Amygdala (tissue), 56 donors: ENCODE measurements at regions not wholly inside any gene's neighbourhood (a gene's known extent, or its start where the extent isn't known, plus 50 kb on each side); places are given as distances from the start of the nearest gene placed in this dataset.

Experiments
- DNase-seq, 56 donors: peaks; one replicate each; lab custom pipeline; 2025; lab: John Stamatoyannopoulos, UW

DNA sequence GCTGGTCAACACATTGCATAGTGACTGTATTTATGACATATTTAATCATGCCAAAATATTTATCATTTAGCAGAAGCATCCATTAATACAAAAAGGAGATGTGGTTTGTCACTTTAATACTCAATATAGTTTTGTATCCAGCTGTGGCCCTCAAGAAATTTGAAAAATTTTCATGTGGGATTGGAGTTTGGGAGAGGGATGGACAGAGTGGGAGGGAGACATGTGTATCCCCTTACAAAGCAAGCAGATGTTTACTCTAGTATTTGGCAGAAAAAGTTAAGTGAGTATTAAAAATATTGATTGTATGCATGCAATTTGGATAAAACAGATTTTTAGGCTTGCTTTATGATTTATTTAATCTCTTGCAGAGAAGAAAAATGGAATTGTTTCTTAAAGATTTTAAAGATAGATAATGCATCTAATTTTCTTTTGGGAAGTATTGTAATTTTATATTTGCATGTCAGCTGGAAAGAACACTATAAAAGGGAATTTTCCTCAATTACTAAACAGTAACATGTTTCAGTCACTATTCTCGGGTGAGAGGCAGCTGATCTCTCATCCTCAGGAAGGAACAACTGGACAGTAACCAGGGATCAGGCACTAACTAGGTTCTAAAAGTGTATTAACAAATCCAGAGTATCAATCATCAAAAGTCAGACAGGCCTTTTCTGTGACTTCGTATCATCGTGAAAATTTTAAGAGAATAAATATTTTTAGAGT lies 1184.7 kb upstream of the NXPH2 start:
- DNase-seq, result no peak

DNA sequence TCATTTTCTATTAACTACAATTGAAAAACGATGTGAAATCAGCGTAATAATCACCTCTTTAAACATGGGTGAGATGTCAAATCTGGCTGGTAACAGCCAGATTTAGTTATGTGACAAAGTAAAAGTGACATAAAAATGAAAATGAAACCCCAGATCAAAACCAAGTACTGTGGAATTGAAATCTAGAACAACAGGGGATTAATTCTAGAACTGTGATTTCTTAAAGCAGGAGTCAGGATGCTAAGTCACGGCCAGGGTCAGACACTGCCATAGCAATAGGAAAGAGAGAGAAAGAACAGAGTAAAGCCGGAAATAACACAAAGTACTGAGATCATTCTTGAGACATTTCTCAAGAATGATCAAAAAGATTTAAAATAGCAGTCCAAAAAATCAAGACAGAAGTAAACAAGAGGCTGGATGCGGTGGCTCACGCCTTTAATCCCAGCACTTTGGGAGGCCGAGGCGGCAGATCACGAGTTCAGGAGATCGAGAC lies 1183.7 kb upstream of the NXPH2 start:
- no peak for DNase-seq

DNA sequence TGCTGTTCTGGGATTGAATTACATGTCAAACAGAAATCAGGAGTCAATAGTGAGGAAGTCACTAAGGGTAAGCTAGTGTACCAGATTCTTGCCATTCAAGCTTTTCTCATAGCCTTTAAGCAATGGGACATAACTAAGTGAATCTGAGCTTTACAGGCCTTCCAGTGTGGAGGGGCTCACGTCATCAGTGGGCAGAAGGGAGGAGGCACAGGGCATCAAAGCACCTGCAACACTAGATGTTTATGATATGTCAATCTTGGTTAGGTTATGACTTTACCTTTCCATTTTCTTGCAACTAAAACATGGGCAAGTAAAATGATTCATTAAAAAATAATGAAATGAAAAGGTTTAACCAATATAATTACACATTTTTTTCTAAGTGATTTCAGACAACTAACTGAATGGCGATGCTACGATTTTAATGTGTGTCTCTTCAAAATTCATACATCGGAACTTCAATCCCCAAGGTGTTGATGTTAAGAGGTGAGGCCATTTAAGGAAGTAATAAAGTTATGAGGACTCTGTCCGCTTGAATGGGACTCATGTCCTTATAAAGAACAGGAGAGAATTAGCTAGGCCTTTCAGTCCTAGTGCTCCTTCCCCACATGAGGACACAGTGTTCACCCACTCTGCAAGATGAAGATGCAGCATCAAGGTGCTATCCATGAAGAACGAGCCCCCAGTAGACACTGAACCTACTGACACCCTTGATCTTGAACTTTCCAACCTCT lies 1169.2 kb upstream of the NXPH2 start:
- DNase-seq, result no peak

DNA sequence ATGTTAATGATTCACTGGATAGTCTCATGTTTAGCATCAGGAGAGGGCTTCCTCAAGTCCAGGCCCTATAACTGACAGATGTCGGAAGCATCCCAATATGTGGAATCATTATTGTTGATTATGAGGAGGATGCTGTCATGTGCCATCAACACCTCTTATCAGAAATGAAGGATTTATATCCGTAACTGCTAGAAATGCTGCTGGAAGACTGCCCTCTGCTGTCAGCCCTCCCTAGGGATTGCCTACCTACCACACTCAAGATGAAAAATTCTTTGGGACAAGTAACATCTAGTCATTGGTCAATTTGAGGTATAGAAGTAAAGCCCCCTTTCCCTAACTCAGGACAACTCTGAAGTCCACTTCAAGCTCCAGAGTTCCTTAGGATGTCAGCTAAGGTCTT lies 1166.5 kb upstream of the NXPH2 start:
- DNase-seq, result no peak

DNA sequence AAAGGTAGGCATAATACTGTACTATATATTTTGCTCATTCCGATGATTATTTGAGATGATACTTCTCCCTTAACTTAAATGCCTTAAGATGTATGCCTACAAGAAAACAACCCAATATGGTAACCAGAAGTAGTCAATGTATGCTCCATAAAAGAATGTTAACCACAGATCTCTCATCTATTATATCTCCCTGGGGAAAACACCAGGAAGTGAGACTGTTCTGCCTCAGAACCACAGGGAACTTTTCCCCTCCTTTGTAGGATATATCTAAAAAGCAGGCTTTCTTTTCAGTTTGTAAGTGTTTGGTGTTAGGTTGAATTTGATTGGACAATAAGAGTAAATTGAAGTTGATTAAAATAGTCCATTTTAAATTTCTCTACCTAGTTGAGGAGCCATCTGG lies 1160.5 kb upstream of the NXPH2 start:
- no peak for DNase-seq

DNA sequence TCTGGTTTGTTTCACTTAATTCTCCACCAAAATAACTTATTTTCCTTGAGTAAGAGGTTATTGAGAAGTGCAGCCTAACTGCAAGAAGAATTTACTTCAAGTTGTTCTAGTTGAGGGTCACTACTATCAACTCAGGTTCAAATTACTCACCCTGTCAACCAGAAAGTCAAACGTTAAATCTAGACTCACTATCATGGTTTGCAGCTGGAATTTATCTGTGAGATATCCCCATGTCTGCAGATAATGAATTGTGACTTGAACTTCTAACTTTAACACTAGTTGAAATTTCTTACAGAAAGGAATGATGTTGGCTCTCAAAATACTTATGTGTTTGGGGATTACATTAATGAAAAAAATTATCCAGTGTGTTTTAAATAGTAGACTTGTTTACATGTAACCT lies 1145.7 kb upstream of the NXPH2 start:
- DNase-seq, result no peak

DNA sequence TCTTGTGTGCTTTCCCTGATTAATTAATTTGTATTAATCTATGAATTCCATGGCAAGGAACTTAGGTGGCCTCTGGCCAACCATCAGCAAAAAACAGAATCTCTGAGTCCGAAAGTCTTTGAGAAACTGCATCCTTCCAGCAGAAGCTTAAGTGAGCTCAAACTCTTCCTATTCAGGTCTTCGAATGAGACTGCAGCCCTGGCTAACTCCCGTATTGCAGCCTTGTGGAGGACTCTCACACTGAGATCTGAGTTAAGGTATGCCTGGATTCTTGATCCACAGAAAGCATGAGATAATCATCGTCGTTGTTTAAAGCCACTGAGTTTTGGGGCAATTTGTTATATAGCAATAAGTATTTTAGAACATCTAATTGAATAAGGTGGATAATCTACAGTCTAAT lies 1143.9 kb upstream of the NXPH2 start:
- no peak for DNase-seq

DNA sequence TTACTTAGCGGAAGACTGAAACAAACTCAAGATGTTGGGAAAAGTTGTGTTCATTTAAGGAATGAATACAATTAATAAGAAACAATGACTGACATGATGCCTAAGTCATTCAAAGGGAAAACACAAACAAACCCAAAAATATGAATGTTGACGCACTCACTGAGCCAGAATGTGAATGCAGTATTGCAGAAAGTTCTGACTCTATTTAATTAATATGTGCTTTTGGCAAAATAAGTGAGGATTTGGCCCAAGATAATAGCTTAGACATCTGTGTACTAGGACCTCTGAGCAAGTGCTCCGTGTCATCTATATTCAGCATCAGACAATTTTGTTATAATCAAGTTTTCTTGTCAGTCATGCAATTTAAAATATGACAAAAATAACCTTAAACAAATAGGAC lies 1138.8 kb upstream of the NXPH2 start:
- DNase-seq, result no peak

DNA sequence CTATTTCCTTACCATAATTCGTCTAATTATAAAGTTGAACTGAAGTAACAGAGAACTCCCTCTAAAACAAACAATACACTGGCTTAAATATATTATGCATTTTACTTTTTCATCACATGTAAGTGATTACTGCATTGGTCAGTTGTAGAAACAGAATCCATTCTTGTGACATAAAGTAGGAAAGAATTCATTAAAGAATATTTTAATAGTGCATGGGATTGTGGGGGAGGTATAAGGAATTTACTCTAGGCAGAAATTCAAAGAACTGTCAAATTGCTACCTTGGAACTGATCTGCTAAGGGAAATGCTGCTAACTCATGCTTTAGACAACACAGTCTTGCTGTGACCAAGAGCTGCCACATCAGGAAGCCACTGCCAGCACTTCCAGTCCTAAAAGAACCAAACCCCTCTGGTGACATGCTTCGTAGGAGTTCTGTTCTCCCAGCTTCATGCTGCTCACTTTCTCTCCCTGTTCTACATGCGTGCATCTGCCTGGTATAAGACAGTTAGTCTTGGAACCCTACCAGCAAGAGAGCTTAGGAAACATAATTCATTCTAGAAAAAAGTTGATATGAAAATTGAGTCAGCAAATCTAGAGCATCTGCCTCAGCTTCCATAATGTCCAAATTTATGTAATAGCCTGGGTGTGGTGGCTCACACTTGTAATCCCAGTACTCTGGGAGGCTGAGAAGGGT lies 1137.6 kb upstream of the NXPH2 start:
- no peak for DNase-seq

DNA sequence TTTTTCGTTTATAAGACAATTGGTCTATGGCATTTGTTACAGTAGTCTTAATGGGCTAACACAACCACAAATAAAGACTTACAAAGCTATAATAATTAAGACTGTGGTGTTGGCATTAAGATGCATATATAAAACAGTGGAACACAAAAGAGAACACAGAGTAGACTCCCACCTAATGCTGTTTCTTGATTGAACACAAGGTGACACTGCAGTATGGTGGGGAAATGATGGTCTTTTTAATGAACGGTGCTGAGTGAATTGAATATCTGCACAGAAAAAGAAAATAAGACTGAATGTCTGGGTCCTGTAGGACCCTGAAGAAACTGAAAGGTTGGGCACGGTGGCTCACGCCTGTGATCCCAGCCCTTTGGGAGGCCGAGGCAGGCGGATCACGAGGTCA lies 1136.6 kb upstream of the NXPH2 start:
- DNase-seq, result no peak

DNA sequence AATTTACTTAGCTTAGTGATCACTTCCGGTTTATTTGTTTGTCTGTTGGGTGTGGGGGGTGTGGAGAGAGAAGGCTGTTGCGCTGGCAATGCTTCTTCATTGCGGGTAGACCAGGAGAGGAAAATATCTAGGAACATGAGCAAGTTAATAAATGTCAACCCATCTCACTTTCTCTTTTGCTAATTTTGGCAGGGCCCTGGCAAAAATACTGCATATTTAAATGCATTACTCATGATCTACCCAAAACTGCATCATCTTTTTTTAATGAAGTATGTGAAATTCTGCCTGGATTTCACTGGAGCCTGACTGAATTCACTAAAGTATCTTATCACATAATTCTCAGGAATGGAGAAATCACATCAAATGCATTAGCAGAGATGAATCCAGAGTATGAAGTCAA lies 1131.0 kb upstream of the NXPH2 start:
- DNase-seq, result no peak

DNA sequence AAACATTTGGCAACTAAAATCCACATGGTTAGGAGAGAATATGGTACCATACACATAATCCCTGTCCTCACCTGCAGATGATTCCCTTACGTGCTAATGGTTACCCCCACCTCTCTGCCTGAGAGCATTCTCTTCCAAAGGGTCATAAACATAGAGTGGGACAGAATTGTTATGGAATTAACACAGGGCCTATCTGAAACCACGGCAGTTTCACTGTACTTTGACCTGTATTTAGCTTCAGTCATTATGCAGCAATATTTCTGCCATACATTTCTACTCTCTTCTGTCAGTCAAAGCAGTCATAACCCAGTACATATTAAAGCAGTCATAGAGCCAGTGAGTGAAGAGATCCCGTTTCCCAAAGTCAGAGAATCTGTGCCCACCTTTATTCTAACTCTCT lies 1128.9 kb upstream of the NXPH2 start:
- DNase-seq, result no peak

DNA sequence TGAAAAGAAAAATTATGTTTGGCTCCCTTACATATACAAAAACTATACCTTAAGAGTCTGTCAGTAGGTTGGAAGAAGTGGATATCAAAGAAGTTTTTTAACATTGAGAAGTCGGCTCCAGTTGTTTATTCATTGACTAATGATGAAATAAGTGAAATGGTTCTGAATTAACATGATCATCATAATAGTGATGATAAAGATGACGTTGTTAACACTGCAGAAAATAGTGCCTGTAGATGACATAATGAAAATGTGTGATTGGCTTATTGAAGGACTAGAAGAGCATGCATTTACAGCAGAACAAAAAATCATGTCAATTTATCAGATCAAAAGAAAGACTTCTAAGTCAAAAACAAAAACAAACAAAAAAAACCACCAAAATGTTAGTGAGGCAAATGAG lies 1125.4 kb upstream of the NXPH2 start:
- no peak for DNase-seq

DNA sequence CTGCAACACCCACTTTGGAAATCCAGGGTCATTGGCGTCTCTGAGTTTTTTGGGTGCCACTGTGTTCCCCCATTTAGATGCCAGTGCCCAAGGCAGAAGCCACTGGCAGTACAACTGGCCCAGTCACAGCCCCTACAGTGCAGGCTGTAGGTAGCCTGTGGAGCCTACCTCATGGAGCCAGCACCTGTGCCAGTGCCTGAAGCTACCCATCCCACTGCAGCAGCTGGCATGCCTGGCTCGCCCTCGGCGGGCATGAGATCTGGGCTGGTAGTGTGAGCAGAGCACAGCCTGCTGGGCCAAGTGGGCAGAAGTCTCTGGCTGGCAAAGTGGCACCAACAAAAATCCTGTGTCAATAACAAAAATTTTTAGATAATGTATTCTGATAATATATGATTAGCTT lies 1111.4 kb upstream of the NXPH2 start:
- DNase-seq, result no peak

DNA sequence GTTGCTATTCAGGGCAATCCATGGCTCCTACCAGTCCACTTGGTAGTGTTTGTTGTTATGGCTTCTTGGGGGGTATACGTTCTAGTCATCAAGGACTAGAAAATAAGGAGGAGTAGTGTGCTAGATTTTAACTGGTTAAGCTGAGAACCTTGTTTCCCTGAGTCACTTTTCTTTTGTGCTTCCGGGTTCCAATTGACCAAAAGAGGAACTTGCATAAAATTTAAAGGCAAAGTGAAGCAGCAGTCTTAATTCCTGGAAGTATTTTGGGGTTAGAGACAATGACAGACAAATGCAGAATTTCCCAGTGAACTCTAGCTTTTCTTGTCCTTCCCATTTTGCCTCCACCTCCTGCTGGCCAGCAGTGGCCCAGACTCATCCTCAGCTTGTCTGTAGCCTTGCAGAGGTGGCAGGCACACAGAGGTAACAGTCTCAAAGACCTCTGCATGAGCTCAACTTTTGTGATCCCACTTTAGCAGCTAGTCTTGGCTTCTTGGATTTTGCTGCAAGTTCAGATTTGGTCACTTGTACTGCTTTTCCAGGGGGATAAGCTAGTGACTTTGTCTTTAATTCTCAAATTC lies 1105.8 kb upstream of the NXPH2 start:
- no peak for DNase-seq

DNA sequence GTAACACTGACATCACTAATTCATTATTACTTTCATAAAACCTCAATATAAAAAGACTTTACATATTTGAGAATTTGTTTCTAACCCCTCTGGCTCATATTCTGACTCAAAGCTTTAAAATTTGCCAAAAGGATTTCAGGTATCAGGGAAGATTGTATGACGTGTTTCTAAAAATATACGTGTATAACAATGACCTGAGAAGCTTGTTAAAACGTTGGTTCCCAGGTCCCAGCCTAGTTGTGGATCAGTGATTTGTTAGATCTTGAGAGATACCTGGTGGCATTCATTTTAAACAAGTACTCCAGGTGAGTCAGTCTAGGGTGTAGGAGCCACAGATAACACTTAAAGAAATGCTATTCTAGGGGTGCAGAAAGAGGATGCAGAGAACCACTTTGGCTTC lies 1096.8 kb upstream of the NXPH2 start:
- no peak for DNase-seq

DNA sequence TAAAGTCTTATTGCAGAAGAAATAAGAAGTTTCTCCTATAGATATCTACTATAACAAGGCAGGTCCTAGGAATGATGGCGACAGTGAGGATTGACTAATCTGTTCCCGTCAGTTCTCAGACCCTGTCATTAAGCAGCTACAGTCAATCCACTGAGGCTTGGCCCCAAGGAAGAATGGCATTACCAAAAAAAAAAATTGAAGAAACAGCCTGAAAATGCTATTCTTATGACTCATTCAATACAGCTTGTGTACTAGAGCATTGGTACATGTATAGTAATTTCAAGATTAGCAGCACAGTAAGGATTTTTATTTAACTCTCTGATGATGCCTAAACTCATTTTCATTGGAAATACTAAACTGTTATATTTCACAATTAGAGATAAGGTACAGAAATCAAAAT lies 1096.1 kb upstream of the NXPH2 start:
- DNase-seq, result no peak

DNA sequence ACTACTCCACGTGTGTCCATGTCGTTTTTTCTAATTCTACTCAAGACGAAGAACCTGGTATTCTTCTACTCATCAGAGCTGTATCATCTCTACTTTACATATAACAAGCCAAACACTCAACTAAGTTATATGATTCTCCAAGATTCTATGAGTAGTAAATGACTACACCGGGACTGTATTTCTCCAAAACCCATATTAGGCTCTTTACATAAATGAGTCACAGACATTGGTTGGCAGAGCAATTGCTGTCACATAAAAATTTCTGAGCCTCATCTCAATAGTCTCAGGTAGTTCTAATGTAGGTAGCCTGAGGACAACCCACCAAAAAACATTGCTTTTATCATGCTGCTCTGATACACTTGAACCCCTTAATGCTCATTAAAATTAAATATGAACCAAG lies 1092.3 kb upstream of the NXPH2 start:
- DNase-seq, result no peak

DNA sequence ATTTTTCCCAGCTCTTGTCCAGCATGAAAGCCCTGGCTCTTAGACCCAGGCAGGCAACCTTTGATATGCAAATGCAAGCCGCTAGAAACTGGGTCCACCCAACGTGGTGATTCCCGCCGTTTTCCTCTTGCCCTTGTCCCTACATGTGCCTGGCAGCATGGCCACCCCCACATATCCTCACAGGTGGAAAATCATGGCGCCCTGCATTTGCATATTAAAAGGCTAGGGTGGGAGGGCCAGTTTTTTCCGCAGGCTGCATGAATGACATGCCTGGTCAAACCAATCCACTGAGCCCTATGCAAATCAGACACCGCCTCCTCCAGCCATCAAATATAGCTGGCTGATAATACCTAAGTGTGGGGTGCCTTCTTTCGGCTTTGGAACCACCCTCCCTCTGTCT lies 1091.8 kb upstream of the NXPH2 start:
- no peak for DNase-seq

DNA sequence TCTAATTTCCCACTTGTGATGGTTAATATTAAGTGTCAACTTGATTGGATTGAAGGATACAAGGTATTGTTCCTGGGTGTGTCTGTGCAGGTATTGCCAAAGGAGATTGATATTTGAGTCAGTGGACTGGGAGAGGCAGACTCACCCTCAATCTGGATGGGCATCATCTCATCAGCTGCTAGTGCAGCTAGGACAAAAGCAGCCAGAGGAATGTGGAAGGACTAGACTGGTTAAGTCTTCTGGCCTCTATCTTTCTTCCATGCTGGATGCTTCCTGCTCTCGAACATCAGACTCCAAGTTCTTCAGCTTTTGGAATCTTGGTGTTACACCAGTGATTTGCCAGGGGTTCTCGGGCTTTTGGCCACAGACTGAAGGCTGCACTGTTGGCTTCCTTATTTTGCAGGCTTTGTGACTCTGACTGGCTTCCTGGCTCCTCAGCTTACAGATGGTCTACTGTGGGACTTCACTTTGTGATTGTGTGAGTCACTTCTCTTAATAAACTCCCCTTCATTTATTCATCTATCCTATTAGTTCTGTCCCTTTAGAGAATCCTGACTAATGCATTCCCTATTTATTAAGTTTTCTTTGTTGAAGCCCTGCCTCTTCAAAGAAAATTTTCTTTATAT lies 1087.5 kb upstream of the NXPH2 start:
- no peak for DNase-seq

DNA sequence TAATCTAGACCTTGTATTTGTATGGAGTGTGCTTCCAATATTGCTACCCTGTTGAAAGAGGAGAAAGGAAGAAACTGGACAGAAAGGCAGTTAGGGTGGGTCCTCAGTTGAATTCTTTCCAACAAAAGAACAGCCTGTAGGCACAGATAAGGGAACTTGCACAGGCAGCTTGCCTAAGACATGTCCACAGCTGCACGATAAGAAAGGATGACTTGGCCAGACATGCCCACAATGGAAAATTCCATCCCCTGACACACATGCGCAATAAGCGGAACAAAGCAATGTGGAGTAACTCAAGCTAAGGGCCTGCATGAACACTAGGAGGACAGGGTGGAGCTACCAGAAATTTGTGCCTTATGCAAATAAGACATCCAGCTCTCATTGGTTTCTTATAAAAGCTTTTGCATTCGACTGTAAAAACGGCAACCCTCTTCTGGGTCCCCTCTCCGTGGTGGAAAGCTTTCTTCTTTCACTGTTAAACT lies 1084.7 kb upstream of the NXPH2 start:
- DNase-seq, result no peak
